CD4-positive, alpha-beta T cell treated with Interleukin-6 at 100 ng/mL for 8 hours (primary cell): ENCODE measurements at regions not wholly inside any gene's neighbourhood (a gene's known extent, or its start where the extent isn't known, plus 50 kb on each side); places are given as distances from the start of the nearest gene placed in this dataset.
"Not testable (repeated sequence)": the region's sequence is repeated elsewhere in the genome, so short reads cannot be mapped to it uniquely, and the experiment has no call there.

Experiments used
- DNase-seq: peaks from one replicate; pipeline ENCODE4 v3.0.0-alpha.2; 2020; ENCODE audit warnings: mixed read lengths, low spot score

- no peak for DNase-seq
These were observed 108.3 kb downstream of the SPP2 start for GRCh38 chr2:234158812-234159211.

GRCh38 chr2:234157817-234158588, 107.5 kb downstream of the SPP2 start:
- no peak for DNase-seq

- no peak for DNase-seq
These were observed 105.8 kb downstream of the SPP2 start for GRCh38 chr2:234156326-234156725.

- not testable (repeated sequence) for DNase-seq
These were observed 102.3 kb downstream of the SPP2 start for GRCh38 chr2:234152835-234153234.

GRCh38 chr2:234147335-234147861, 96.9 kb downstream of the SPP2 start:
- DNase-seq = peak; percentile 66

GRCh38 chr2:234146087-234146826, 95.8 kb downstream of the SPP2 start:
- no peak for DNase-seq

GRCh38 chr2:234145511-234145910, 95.0 kb downstream of the SPP2 start:
- no peak for DNase-seq

GRCh38 chr2:234145057-234145456, 94.6 kb downstream of the SPP2 start:
- no peak for DNase-seq

- no peak for DNase-seq
These were observed 93.4 kb downstream of the SPP2 start for GRCh38 chr2:234143896-234144295.

GRCh38 chr2:234142530-234142929, 92.0 kb downstream of the SPP2 start:
- no peak for DNase-seq

GRCh38 chr2:234139755-234140154, 89.3 kb downstream of the SPP2 start:
- DNase-seq = no peak

GRCh38 chr2:234138836-234139235, 88.3 kb downstream of the SPP2 start:
- no peak for DNase-seq

- peak; percentile 57 for DNase-seq
These were observed 87.0 kb downstream of the SPP2 start for GRCh38 chr2:234137400-234138014.

GRCh38 chr2:234136461-234136860, 86.0 kb downstream of the SPP2 start:
- DNase-seq = no peak

- peak; percentile 52 for DNase-seq
These were observed 85.3 kb downstream of the SPP2 start for GRCh38 chr2:234135750-234136221.

- no peak for DNase-seq
These were observed 84.0 kb downstream of the SPP2 start for GRCh38 chr2:234134496-234134895.

- DNase-seq = no peak
These were observed 82.5 kb downstream of the SPP2 start for GRCh38 chr2:234133004-234133403.

GRCh38 chr2:234130777-234131181, 80.3 kb downstream of the SPP2 start:
- no peak for DNase-seq

- no peak for DNase-seq
These were observed 78.1 kb downstream of the SPP2 start for GRCh38 chr2:234128606-234129005.
